HCT116 (cell line): ENCODE measurements at regions not wholly inside any gene's neighbourhood (a gene's known extent, or its start where the extent isn't known, plus 50 kb on each side); places are given as distances from the start of the nearest gene placed in this dataset.
A peak's percentile ranks its signal among the peaks of the same experiment; 100 is the strongest.

ENCODE experiments used
- ATAC-seq: fragments of 200-7000 bp; cut with Tn5 transposase; 2 replicates; pipeline ENCODE4 v1.9.1; 2020; ENCODE audit warnings: mild to moderate bottlenecking, moderate library complexity
- BruUV-seq: library from RNA; stranded (reverse); fragments of 400-500 nt; replicated peaks from 2 replicates; lab custom pipeline; 2021; lab: Mats Ljungman, UMichigan
- CTCF ChIA-PET: fragments of 300-600 bp; sonication (Branson Sonifier 250); formaldehyde crosslinking; loops from one replicate; lab custom pipeline; 2021; ENCODE audit warnings: antibody characterized with exemption; lab: Charles Lee
- POLR2A ChIA-PET: fragments of 300-600, 350-600 bp; sonication (Branson Sonifier 250); formaldehyde crosslinking; loops from one replicate; lab custom pipeline; 2021; ENCODE audit warnings: antibody characterized with exemption; lab: Charles Lee
- RAD21 ChIA-PET, 2 experiments: fragments of 300-600 bp; sonication (Branson Sonifier 250); formaldehyde crosslinking; loops; one replicate each; lab custom pipeline; 2023; ENCODE audit warnings: low total read pairs in 2 of 2; ENCODE audit not compliant: uncharacterized antibody in 2 of 2, unreplicated experiment in 2 of 2, low non-redundant PET in 1 of 2; lab: Charles Lee
- DNase-seq: peaks from one replicate; pipeline ENCODE4 v3.0.0-alpha.2; 2010; ENCODE audit warnings: low read depth, low spot score
- H2AFZ ChIP-seq: fragments of 200-600 bp; shearing (Covaris generic), sonication (generic); 2 replicates; pipeline ENCODE4 v1.6.1; 2017; ENCODE audit warnings: low read depth, mixed run types, mixed read lengths, antibody characterized with exemption, low read length; ENCODE audit not compliant: poor library complexity, severe bottlenecking
- H3K27ac ChIP-seq: 2 replicates; pipeline ENCODE4 v1.5.1; 2012; ENCODE audit warnings: low read depth, low read length
- H3K27me3 ChIP-seq: fragments of 200-600 bp; sonication (generic); 2 replicates; pipeline ENCODE4 v1.6.1; 2016; ENCODE audit warnings: mixed run types, low read length, mixed read lengths; ENCODE audit not compliant: insufficient read depth
- H3K36me3 ChIP-seq, 2 experiments: fragments of 200-500 bp in 1 of 2; fragments of 200-600 bp in 1 of 2; sonication (Bioruptor generic) in 1 of 2; sonication (generic) in 1 of 2; 2 replicates each; pipeline versions ENCODE4 v1.5.1 to v1.6.1; 2014 to 2016; ENCODE audit warnings: low read length in 2 of 2, inconsistent platforms in 1 of 2, mixed read lengths in 1 of 2, mixed run types in 1 of 2; ENCODE audit not compliant: insufficient read depth in 2 of 2, control insufficient read depth in 1 of 2
- H3K4me1 ChIP-seq, 2 experiments: fragments of 200-600 bp in 1 of 2; sonication (generic) in 1 of 2; 2 replicates each; pipeline versions ENCODE4 v1.5.1 to v1.6.1; 2012 to 2017; ENCODE audit warnings: low read length in 2 of 2, inconsistent platforms in 1 of 2, mild to moderate bottlenecking in 1 of 2, mixed read lengths in 1 of 2, mixed run types in 1 of 2, moderate library complexity in 1 of 2; ENCODE audit not compliant: insufficient read depth in 2 of 2, control insufficient read depth in 1 of 2
- H3K4me2 ChIP-seq: fragments of 200-600 bp; sonication (generic); 2 replicates; pipeline ENCODE4 v1.6.1; 2017; ENCODE audit warnings: mixed run types, low read length, mixed read lengths
- H3K4me3 ChIP-seq, 2 experiments: fragments of 200-600 bp in 1 of 2; sonication (generic) in 1 of 2; replicated peaks in 1 of 2; 2 replicates each; pipeline ENCODE4 v1.5.1; 2011 to 2016; ENCODE audit warnings: low read length in 2 of 2, control low read depth in 1 of 2, low read depth in 1 of 2, mild to moderate bottlenecking in 1 of 2, mixed read lengths in 1 of 2, mixed run types in 1 of 2
- H3K79me2 ChIP-seq: fragments of 200-600 bp; sonication (generic); 2 replicates; pipeline ENCODE4 v1.6.1; 2017; ENCODE audit warnings: mild to moderate bottlenecking, mixed run types, low read length, moderate library complexity, mixed read lengths; ENCODE audit not compliant: insufficient read depth
- H3K9ac ChIP-seq: fragments of 200-600 bp; sonication (generic); 2 replicates; pipeline ENCODE4 v1.6.1; 2016; ENCODE audit warnings: low read length, mixed read lengths
- H3K9me2 ChIP-seq: fragments of 200-600 bp; sonication (generic), shearing (Covaris generic); 2 replicates; pipeline ENCODE4 v1.6.1; 2017; ENCODE audit warnings: mixed run types, mild to moderate bottlenecking, moderate library complexity; ENCODE audit not compliant: insufficient read depth
- H3K9me3 ChIP-seq, 2 experiments: fragments of 200-500 bp in 1 of 2; fragments of 200-600 bp in 1 of 2; sonication (Bioruptor generic) in 1 of 2; sonication (generic) in 1 of 2; 2 replicates each; pipeline ENCODE4 v1.6.1; 2014 to 2017; ENCODE audit warnings: low read length in 2 of 2, mixed read lengths in 2 of 2, inconsistent platforms in 1 of 2, low read depth in 1 of 2, mild to moderate bottlenecking in 1 of 2, mixed run types in 1 of 2, moderate library complexity in 1 of 2; ENCODE audit not compliant: control insufficient read depth in 1 of 2, insufficient read depth in 1 of 2
- H4K20me1 ChIP-seq: fragments of 200-600 bp; sonication (generic), shearing (Covaris generic); 2 replicates; pipeline ENCODE4 v1.6.1; 2017; ENCODE audit warnings: mixed run types, mild to moderate bottlenecking, moderate library complexity; ENCODE audit not compliant: insufficient read depth
- CEBPB ChIP-seq: IDR thresholded peaks from 2 replicates; pipeline ENCODE4 v1.6.1; 2012; ENCODE audit warnings: low read depth
- CTCF ChIP-seq, 3 experiments: fragments of 200-600 bp in 1 of 3; sonication (generic) in 1 of 3; IDR thresholded peaks in 2 of 3; conservative IDR thresholded peaks in 1 of 3; 2 replicates each; pipeline ENCODE4 v1.5.1; 2012 to 2017; ENCODE audit warnings: low read depth in 2 of 3, low read length in 2 of 3, antibody characterized with exemption in 1 of 3, borderline replicate concordance in 1 of 3, control low read depth in 1 of 3, mild to moderate bottlenecking in 1 of 3, mixed read lengths in 1 of 3, mixed run types in 1 of 3, moderate library complexity in 1 of 3; ENCODE audit not compliant: insufficient read depth in 1 of 3
- ELF1 ChIP-seq: IDR thresholded peaks from 2 replicates; pipeline ENCODE4 v1.6.1; 2012; ENCODE audit warnings: low read depth, borderline replicate concordance
- RAD21 ChIP-seq: IDR thresholded peaks from 2 replicates; pipeline ENCODE4 v1.6.1; 2012; ENCODE audit warnings: low read depth, mild to moderate bottlenecking
- YY1 ChIP-seq: IDR thresholded peaks from 2 replicates; pipeline ENCODE4 v1.6.1; 2011; ENCODE audit warnings: low read length, low read depth, moderate library complexity, mild to moderate bottlenecking; ENCODE audit not compliant: insufficient replicate concordance; ENCODE audit errors: extremely low read depth
- intact Hi-C: fragments of 100-400 bp; cut with micrococcal nuclease; formaldehyde crosslinking; loops from 2 replicates; pipeline ENCODE4 v1.10.0; 2022

GRCh38 chr21:15480160-15480559 lies 249.6 kb upstream of the USP25 start:
- Histone ChIP-seq H3K27me3 (no peaks in the 10 kb centered on the region), H3K27ac (no peak overlapping the region), H3K9ac (no peak overlapping the region), H4K20me1 (no peaks in the 10 kb centered on the region), H3K4me3 (no peak overlapping the region), H3K9me2 (no peaks in the 10 kb centered on the region), H3K36me3 (no peaks in the 10 kb centered on the region), H3K9me3 (no peaks in the 10 kb centered on the region), H3K4me1 (no peaks in the 10 kb centered on the region; a peak in 1 of 4 replicates), H2AFZ (no peak overlapping the region), H3K4me2 (no peak overlapping the region), H3K79me2 (no peaks in the 10 kb centered on the region)
- TF ChIP-seq YY1 (no peak), CTCF (IDR thresholded peaks at IDR 0.05 in 2 of 3, conservative IDR thresholded peaks at IDR 0.05 in 1 of 3; ENCODE audit: borderline replicate concordance in 1 of 3, insufficient read depth in 1 of 3, low read depth in 2 of 3, low read length in 2 of 3) (no peak), ELF1 (no peak)
- intact Hi-C loops, result loop anchor here (5.0 kb wide), 1 partner anchor 413 kb away; no protein-coding TSS in a partner anchor
- ChIA-PET RAD21 (no interaction called here), CTCF (no interaction called here), POLR2A (no interaction called here)
- DNase-seq, result no peak
- BruUV-seq, result no TSS peak
- ATAC-seq, result no peak

GRCh38 chr21:15483138-15483780 lies 246.5 kb upstream of the USP25 start:
- ATAC-seq, result peak; percentile 100
- H3K9me3 ChIP-seq, result no peaks in the 10 kb centered on the region
- H3K4me2 ChIP-seq, result peak overlapping the region; percentile 8; the same call in 1 of the 2 replicates
- TF ChIP-seq RAD21 (peak; percentile 69), CEBPB (no peak), CTCF (IDR thresholded peaks at IDR 0.05 in 2 of 3, conservative IDR thresholded peaks at IDR 0.05 in 1 of 3; ENCODE audit: borderline replicate concordance in 1 of 3, insufficient read depth in 1 of 3, low read depth in 2 of 3, low read length in 2 of 3) (peak; percentile 28 to 78 (median 76); a peak in 5 of 6 replicates)
- intact Hi-C loops, result loop anchor here (1.0 to 5.0 kb wide), 2 partner anchors 416 to 619 kb away; no protein-coding TSS in a partner anchor
- H3K27me3 ChIP-seq, result no peaks in the 10 kb centered on the region
- no TSS peak for BruUV-seq
- H2AFZ ChIP-seq, result no peak overlapping the region
- no peaks in the 10 kb centered on the region for H3K9me2 ChIP-seq
- no peak overlapping the region for H3K9ac ChIP-seq
- H3K79me2 ChIP-seq, result no peaks in the 10 kb centered on the region
- no peak overlapping the region for H3K27ac ChIP-seq
- peak; percentile 74 for DNase-seq
- H3K36me3 ChIP-seq, result no peaks in the 10 kb centered on the region
- ChIA-PET CTCF (interaction anchor here (0.7 to 1.2 kb wide), 6 partner anchors 9 to 1082 kb away, joined by 3 to 6 read pairs (median 4); partner anchors contain the start of gene NRIP1), RAD21 (no interaction called here), POLR2A (no interaction called here)
- no peaks in the 10 kb centered on the region; a peak in 1 of 4 replicates for H3K4me1 ChIP-seq
- H3K4me3 ChIP-seq, result no peak overlapping the region
- no peaks in the 10 kb centered on the region for H4K20me1 ChIP-seq
